Stomach (tissue), 8 donors: ENCODE measurements at regions not wholly inside any gene's neighbourhood (a gene's known extent, or its start where the extent isn't known, plus 50 kb on each side); places are given as distances from the start of the nearest gene placed in this dataset.

Experiments used
- DNase-seq, 2 donors: peaks; one replicate each; pipeline versions ENCODE4 v3.0.0 to v3.0.0-alpha.2; 2013 to 2019
- H3K27ac ChIP-seq, 5 donors: fragments of 200-600 bp in 4 of 5; sonication (generic) in 4 of 5; one replicate each; pipeline ENCODE4 v1.5.1; 2013 to 2019; ENCODE audit warnings: mild to moderate bottlenecking in 1 of 5, moderate library complexity in 1 of 5
- H3K27me3 ChIP-seq, 3 donors: fragments of 200-600 bp; sonication (generic); one replicate each; pipeline ENCODE4 v1.5.1; 2017 to 2019; ENCODE audit warnings: mixed run types in 1 of 3
- H3K36me3 ChIP-seq, 4 donors: fragments of 200-600 bp; sonication (generic); 1 replicate in 3 of 4; 2 replicates in 1 of 4; pipeline ENCODE4 v1.5.1; 2016 to 2019
- H3K4me1 ChIP-seq, 4 donors: fragments of 200-600 bp; sonication (generic); one replicate each; pipeline ENCODE4 v1.5.1; 2016 to 2019
- H3K4me3 ChIP-seq, 4 donors: fragments of 200-600 bp; sonication (generic) in 3 of 4; one replicate each; pipeline ENCODE4 v1.5.1; 2016 to 2019; ENCODE audit warnings: mild to moderate bottlenecking in 1 of 4
- H3K9me3 ChIP-seq, 4 donors: fragments of 200-600 bp; sonication (generic); one replicate each; pipeline ENCODE4 v1.5.1; 2016 to 2019
- CTCF ChIP-seq, 7 experiments: fragments of 450-650 bp in 4 of 7; fragments of 200-600 bp in 3 of 7; sonication (generic) in 3 of 7; IDR thresholded peaks; one replicate each; pipeline ENCODE4 v1.5.1; 2016 to 2019; ENCODE audit warnings: antibody characterized with exemption in 7 of 7, control low read depth in 2 of 7, mild to moderate bottlenecking in 1 of 7
- EP300 ChIP-seq: sonication (generic); formaldehyde crosslinking; IDR thresholded peaks from one replicate; pipeline ENCODE4 v1.6.1; 2017; ENCODE audit warnings: antibody characterized with exemption
- POLR2A ChIP-seq, 4 donors: fragments of 450-650 bp; IDR thresholded peaks; one replicate each; pipeline ENCODE4 v1.6.1; 2016; ENCODE audit warnings: antibody characterized with exemption in 4 of 4, control low read depth in 2 of 4, mild to moderate bottlenecking in 1 of 4, moderate library complexity in 1 of 4
- POLR2AphosphoS5 ChIP-seq, 3 donors: sonication (generic); formaldehyde crosslinking; IDR thresholded peaks; one replicate each; pipeline ENCODE4 v1.6.1; 2016; ENCODE audit warnings: antibody characterized with exemption in 3 of 3
- WGBS, 5 donors: extraction: QIAGEN DNeasy Blood & Tissue Kit in 3 of 5; methylation state at CpG; one replicate each; pipeline versions ENCODE4 v1.1.5 to v1.1.7; 2013 to 2018; 5-methylcytosine and 5-hydroxymethylcytosine counted together
- intact Hi-C: fragments of 100-400 bp; cut with DNase I; formaldehyde crosslinking; loops from one replicate; pipeline ENCODE4 v1.15.1; 2023; ENCODE audit warnings: low total_unique reads
- donor health status: healthy with polysubstance abuse.
- donor health status: Bipolar disorder and iron deficiency.
- donor health status: healthy.

- 66 to 81% (median 76%) methylated on average over 3 of the region's 3 CpGs for WGBS, 5 donors
- no peak for DNase-seq
- intact Hi-C loops, result no loop called here
Measured at GRCh38 chr7:84651876-84652275, 457.3 kb upstream of the SEMA3A start.

GRCh38 chr7:84647797-84648757 lies 453.5 kb upstream of the SEMA3A start:
- no peak overlapping the region for H3K4me3 ChIP-seq
- H3K27me3 ChIP-seq, result no peaks in the 10 kb centered on the region
- H3K9me3 ChIP-seq, result no peaks in the 10 kb centered on the region
- intact Hi-C loops, result no loop called here
- no peak overlapping the region for H3K27ac ChIP-seq
- H3K36me3 ChIP-seq, result no peaks in the 10 kb centered on the region
- DNase-seq, result peak in 1 of 2 donors; percentile 65
- no peaks in the 10 kb centered on the region for H3K4me1 ChIP-seq
- WGBS, 5 donors, result 62 to 80% (median 76%) methylated on average over 2 of the region's 2 CpGs
- TF ChIP-seq POLR2A (IDR thresholded peaks at IDR 0.05) (no peak), POLR2AphosphoS5 (IDR thresholded peaks at IDR 0.05) (no peak), EP300 (no peak), CTCF (IDR thresholded peaks at IDR 0.05) (no peak)

More at GRCh38 chr7:84651876-84652275, 457.3 kb upstream of the SEMA3A start:
- Histone ChIP-seq H3K9me3 (no peaks in the 10 kb centered on the region), H3K4me1 (no peaks in the 10 kb centered on the region), H3K27me3 (no peaks in the 10 kb centered on the region), H3K4me3 (no peak overlapping the region), H3K27ac (no peak overlapping the region), H3K36me3 (no peaks in the 10 kb centered on the region)
- TF ChIP-seq POLR2A (IDR thresholded peaks at IDR 0.05) (no peak), EP300 (no peak), POLR2AphosphoS5 (IDR thresholded peaks at IDR 0.05) (no peak)

GRCh38 chr7:84642611-84643010 lies 448.0 kb upstream of the SEMA3A start:
- Histone ChIP-seq H3K9me3 (no peaks in the 10 kb centered on the region), H3K27ac (no peak overlapping the region), H3K4me3 (no peak overlapping the region), H3K4me1 (no peaks in the 10 kb centered on the region), H3K36me3 (no peaks in the 10 kb centered on the region), H3K27me3 (no peaks in the 10 kb centered on the region)
- no peak for DNase-seq
- intact Hi-C loops, result no loop called here
- TF ChIP-seq EP300 (no peak), POLR2A (IDR thresholded peaks at IDR 0.05) (no peak), POLR2AphosphoS5 (IDR thresholded peaks at IDR 0.05) (no peak), CTCF (IDR thresholded peaks at IDR 0.05) (no peak)
- WGBS, 5 donors, result 86 to 90% (median 87%) methylated on average over 3 of the region's 3 CpGs

GRCh38 chr7:84640637-84641036 lies 446.0 kb upstream of the SEMA3A start:
- H3K27me3 ChIP-seq, result no peaks in the 10 kb centered on the region
- no peaks in the 10 kb centered on the region for H3K36me3 ChIP-seq
- H3K27ac ChIP-seq, result no peak overlapping the region
- no peaks in the 10 kb centered on the region for H3K9me3 ChIP-seq
- no peaks in the 10 kb centered on the region for H3K4me1 ChIP-seq
- WGBS, 5 donors, result 76 to 93% (median 84%) methylated on average over 1 of the region's 1 CpG
- TF ChIP-seq POLR2A (IDR thresholded peaks at IDR 0.05) (no peak), EP300 (no peak), POLR2AphosphoS5 (IDR thresholded peaks at IDR 0.05) (no peak), CTCF (IDR thresholded peaks at IDR 0.05) (no peak)
- intact Hi-C loops, result no loop called here
- DNase-seq, result no peak
- H3K4me3 ChIP-seq, result no peak overlapping the region

- TF ChIP-seq POLR2AphosphoS5 (IDR thresholded peaks at IDR 0.05) (no peak), EP300 (no peak), POLR2A (IDR thresholded peaks at IDR 0.05) (no peak), CTCF (IDR thresholded peaks at IDR 0.05) (no peak)
- H3K4me3 ChIP-seq, result no peak overlapping the region
- H3K27me3 ChIP-seq, result no peaks in the 10 kb centered on the region
- no peak overlapping the region for H3K27ac ChIP-seq
- H3K36me3 ChIP-seq, result no peaks in the 10 kb centered on the region
- H3K4me1 ChIP-seq, result no peaks in the 10 kb centered on the region
- intact Hi-C loops, result no loop called here
- H3K9me3 ChIP-seq, result peaks cover 0 to 3% (median 0%) of the 10 kb centered on the region in 4 donors
- no peak for DNase-seq
Measured at GRCh38 chr7:84638339-84638697, 443.7 kb upstream of the SEMA3A start.
